HuH-7 (cell line): ENCODE measurements at regions not wholly inside any gene's neighbourhood (a gene's known extent, or its start where the extent isn't known, plus 50 kb on each side); places are given as distances from the start of the nearest gene placed in this dataset.
A peak's percentile ranks its signal among the peaks of the same experiment; 100 is the strongest.

ENCODE experiments used
- DNase-seq: peaks from one replicate; pipeline ENCODE4 v3.0.0; 2011; ENCODE audit warnings: low spot score

GRCh38 chr4:56286763-56287162 lies 100.5 kb downstream of the AASDH start:
- DNase-seq: no peak

DNA sequence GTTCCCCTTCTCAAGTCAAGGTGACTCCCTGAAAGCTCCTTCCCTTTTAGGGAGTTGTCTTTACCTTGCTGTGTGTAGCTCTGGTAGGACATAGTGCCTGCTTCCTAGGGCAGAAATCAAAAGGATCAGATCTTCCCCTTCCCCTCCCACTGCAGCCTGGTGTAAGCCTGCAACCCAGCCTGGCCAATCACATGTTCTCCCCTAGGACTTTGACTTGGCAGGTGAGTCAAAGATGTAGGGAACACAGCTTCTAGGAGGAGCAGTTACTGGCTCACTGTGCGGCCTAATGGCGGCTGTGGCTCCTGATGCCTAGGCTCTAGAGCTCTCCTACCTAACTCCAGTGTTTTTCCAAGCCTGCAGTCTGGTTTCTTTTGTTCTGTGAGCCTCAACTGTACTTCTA lies 103.9 kb downstream of the AASDH start:
- no peak for DNase-seq

GRCh38 chr4:56282004-56282403 lies 105.3 kb downstream of the AASDH start:
- DNase-seq: no peak

DNA sequence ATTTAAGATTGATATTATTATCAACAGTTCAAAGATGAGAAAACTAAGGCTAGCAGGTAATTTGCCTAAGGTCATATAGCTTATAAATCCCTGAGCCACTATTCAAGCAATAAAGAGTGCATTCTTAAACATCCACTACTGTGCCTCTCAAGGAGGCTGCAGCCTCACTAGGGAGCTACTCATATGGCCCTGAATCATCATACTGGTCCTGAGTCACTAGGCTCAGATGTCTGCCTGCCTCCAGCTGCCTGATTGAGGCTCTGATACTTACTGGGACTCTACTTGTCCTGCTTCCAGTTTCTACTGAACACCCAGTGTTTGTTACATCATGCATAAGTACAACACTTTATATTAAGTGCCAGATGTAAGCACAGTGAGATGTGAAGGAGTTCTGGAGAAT lies 110.7 kb downstream of the AASDH start:
- no peak for DNase-seq

GRCh38 chr4:56273391-56273790 lies 113.9 kb downstream of the AASDH start:
- DNase-seq: no peak

- DNase-seq: no peak
Observed at GRCh38 chr4:56272927-56273326, 114.4 kb downstream of the AASDH start.

DNA sequence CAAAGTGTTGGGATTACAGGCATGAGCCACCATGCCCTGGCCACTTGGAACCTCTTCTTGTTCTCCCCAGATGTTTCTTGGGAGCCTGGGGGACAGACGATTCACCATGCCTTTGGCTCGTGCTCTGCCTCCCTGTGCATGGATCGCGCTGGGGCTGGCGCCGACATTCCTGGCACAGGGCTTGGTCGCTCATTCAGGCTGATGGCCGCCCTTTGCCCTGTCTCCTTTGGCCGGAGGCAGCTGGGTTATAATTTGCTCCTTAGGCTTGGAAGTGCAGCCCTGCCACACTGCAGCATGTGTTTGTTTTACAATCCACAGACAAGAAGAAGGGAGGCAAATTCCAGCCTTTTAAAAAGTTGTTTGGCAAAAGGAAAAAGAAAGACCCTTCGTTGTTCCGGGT lies 115.3 kb downstream of the AASDH start:
- no peak for DNase-seq

- no peak for DNase-seq
Observed at GRCh38 chr4:56271131-56271530, 116.2 kb downstream of the AASDH start.

GRCh38 chr4:56267558-56267957 lies 119.7 kb downstream of the AASDH start:
- DNase-seq: no peak

DNA sequence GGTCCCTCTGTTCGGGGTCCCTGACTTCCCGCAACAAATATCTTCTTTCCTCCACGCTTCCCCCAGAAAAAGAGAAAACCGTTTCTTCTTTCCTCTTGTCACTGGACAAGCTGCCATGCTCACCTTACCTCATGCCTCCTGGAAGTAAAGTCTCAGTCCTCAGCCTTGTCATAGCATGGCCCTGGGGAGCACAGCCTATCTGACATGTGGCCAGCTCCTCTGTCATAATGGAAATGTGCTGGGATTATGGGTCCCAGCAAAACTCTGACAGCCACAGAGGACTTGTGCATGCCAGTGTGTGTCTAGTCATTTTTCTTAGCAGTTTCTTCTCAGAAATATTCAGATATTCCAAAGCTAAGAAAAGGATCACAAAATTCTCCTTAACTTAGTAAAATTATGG lies 122.4 kb downstream of the AASDH start:
- no peak for DNase-seq

DNA sequence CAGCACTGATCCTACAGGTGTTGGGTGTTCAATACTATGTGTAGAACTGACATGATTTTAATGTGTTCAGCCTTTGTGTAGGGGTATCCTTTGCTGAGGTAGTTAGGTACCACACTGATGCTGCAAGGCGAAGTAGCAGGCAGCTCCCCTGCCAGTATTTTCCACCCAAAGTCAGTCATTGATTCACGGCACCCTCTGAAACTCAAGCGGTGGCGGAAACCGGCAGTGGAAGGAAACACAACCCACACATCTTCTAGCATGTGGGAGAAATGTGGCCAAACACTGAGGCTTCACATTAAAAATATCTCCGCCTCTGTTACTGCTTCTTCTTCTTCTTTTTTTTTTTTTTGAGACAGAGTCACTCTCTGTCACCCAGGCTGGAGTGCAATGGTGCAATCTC lies 126.3 kb downstream of the AASDH start:
- DNase-seq: no peak

- no peak for DNase-seq
Observed at GRCh38 chr4:56260320-56260719, 127.0 kb downstream of the AASDH start.

DNA sequence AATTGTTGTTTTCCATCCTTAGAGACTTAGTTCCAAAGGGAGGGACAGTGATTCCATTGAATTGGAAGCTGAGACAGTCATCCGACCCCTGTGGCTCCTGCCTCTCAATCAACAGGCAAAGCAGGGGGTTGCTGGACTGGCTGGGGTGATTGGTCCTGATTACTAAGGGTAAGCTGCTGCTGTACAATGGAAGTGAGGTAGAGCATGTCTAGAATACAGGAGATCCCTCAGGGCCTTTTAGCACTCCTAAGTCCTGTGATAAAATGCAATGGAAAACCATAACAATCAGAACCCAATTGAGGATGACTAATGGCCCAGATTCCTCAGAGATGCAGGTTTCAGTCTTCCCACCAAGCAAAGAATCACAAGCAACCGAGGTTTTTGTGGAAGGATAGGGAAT lies 127.6 kb downstream of the AASDH start:
- no peak for DNase-seq

DNA sequence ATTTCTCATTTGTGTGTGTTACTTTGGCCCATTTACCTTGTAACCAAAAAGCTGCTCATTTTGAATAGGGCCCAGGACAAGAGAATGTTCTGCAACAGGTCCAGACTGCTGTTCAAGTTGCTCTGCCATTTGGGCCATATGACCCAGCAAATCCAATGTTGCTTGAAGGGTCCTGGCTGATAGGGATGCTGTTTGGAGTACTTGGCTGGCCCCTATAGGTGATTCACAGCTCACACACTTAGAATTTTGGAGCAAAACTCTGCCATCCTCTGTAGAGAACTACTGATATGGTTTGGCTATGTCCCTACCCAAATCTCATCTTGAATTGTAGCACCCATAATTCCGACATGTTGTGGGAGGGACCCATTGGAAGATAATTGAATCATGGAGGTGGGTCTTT lies 131.5 kb downstream of the AASDH start:
- DNase-seq: no peak

DNA sequence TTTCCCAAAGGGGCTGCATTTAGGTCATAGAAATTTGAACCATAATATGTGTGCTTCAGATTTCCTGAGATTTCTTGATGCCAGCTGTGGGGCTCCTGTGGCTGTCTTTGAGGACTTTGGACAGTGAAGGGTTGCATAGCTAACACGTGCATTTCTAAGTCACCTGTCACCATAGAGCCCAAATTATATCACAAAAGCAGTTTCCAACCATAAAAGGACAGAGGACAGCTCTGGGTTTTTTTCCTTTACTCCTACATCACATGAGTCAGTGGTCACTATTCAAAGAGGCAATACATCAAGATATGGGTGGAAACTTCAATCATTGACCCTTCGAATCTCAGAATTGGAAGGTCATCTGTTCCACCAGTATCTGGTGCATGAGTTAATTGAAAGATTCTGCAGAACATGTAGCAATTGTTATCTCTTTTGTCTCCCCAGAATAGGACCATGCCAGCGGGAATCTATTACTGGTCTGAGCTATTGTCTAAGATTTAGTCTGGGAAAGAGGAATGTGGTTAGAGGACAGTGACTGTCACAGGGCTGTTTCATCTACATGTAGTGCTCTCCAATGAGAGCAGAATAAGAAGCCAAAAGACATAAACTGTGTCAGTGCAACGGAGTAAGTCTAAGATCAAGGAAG lies 133.5 kb downstream of the AASDH start:
- no peak for DNase-seq

DNA sequence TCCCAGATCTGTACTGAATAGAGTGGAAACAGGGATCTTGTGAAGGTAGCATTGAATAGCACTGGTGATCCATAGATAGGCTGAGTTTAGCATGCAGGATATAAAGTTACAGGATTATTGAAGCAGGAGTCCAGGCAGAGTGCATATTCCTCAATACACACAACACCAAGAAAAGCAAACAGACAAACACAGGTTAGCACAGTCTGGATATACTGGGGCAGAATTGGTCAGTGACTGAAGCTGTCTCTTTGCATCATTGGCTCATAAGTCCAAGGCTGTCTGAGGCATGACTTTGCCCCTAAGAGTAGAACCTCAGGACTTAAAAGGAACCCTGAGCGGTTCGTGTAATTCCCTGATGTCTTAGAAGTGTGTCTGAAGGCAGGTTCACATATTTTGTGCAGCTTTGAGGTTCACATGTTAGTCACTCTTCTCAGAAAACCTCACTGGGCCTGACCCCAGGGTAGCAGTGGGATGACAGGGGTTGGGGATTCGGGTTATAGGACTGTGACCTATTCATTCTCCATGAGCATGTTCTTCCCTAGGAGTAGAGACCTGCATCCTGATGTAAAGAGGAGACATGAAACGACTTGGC lies 134.6 kb downstream of the AASDH start:
- DNase-seq: no peak

GRCh38 chr4:56251556-56251955 lies 135.7 kb downstream of the AASDH start:
- no peak for DNase-seq

DNA sequence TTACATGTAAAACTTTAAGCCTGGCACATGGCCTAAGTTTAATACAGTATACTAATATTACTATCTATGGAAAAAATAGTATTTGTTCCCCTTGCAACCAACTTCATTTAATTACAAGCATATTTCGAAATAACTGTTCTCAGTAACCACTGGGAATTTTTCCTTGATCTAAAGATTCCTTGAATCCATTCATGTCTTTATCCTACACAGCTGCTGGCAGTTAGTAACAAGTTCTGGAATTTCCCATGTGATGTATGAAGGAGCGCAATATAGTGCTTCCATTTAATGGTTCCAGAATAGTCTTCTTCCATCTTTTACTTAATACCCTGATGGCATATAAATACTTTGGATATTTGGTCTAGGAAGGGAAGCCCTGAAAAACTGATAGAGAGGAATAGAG lies 136.5 kb downstream of the AASDH start:
- DNase-seq: no peak

DNA sequence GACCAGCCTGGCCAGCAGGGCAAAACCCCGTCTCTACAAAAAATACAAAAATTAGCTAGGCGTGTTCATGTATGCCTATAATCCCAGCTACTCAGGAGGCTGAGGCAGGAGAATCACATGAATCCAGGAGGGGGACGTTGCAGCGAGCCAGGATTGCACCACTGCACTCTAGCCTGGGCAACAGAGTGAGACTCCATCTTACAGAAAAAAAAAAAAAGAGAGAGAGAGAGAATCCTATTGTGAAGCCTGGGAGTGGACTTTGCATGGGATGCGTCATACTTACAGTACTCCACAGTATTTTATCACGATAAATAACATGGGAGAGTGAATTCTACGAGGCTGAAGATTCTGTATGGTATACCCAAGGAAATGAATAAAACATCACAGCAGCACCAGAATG lies 139.6 kb downstream of the AASDH start:
- no peak for DNase-seq

DNA sequence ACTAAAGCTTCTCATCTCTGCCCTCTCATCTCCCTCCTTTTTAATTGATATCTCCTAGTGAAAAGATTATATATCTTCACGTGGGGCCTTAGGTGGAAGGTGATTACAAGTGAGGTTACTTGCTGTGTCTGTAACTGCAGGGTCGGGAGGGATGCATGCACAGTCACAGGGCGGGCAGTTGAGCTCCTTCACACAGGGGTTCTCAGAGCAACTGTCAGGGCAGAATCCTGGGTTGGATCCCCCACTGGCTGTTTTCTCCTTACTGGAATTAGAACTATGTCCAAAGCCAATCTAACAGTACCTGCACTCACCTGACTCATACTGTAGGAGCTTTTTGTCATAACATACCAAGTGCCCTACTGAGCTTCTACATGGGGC lies 141.1 kb downstream of the AASDH start:
- no peak for DNase-seq

DNA sequence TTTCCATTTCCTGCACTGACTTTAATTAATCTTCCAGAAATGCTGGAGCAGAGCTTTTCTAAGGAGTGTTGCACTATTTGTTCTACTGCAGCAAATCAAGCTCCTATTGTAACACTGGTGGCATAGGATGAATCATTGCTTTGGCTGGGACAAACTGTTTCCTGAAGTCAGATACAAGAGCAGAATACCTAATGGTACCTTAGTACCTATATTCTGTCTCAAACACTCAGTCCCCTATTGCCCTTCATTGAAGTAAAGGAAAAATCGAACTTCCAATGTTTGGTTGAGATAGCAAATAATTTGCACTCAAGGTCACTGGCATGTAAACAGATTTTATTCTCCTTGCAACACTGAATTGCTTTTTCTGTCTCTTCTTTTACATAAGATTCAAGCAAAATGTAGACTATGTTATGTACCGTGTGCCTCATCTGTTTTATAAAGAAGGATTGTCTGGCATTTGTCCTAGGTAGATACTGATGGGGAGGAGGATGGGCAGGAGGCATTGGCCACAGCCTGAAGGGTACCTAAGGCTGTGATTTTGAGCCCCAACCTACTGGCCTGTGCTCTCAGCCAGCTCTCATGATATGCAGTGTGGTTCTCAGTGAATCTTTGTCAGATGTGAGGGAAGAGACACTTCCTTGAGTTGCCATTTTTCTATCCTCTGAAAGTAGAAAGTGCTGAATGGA lies 141.6 kb downstream of the AASDH start:
- DNase-seq: no peak

DNA sequence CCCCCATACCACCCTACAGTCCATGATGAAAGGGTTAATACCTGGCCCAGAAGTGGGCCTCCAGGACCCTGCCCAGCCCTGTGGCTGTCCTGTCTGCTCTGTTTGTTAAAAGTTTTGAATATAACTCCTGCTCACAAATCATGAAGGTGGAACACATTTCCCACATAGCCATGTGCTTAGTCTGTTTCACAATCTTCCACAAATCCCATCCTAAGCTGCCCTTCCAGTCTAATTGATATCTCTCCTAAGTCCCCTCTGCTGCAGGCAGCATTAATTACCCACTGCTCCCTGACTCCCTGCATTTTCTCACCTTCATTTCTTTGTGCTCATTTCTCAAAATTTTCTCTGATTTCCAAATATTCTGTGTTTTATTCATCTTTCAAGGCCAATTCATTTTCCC lies 142.6 kb downstream of the AASDH start:
- no peak for DNase-seq

DNA sequence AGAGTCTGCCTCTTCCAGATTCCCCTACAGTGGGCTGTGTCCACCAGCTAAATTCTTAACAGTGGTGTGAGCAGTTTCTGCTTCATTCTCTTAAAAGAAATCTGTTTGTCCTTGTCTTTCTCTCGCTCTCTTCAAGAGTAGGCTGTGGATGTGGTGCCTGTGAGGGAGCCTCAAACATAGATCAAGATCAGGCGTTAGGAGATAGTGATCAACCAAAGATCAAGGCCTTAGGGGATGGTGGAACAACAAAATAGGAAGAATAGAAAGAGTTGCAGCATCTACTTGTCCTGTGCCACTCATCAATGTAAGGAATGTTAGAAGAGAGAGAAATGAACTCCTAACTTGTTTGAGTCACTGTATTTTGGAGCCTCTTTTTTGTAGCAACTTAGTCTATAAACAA lies 144.2 kb downstream of the AASDH start:
- DNase-seq: no peak

DNA sequence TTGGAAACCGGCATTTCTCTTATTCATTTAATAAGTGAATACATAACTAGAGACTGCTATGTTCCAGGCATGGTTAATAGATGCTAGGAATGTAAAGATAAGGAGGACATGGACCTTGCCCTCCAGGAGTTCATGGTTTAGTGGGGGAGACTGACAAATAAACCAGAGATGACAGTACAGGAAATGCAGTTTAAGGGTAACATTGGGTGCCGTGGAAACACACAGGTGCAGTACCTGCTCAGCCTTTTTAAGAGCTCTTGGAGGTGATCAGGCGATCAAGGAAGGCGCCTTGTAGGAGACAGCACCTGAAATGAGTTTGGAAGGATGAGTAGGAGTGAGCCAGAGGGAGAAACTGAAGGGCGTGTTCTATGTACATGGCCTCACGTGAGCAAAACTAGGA lies 145.8 kb downstream of the AASDH start:
- peak; percentile 21 for DNase-seq
